Suprapubic skin (tissue), 4 donors: ENCODE measurements at regions not wholly inside any gene's neighbourhood (a gene's known extent, or its start where the extent isn't known, plus 50 kb on each side); places are given as distances from the start of the nearest gene placed in this dataset.
"Not testable (repeated sequence)": the region's sequence is repeated elsewhere in the genome, so short reads cannot be mapped to it uniquely, and the experiment has no call there.

Experiments used
- DNase-seq, 2 donors: peaks; one replicate each; pipeline ENCODE4 v3.0.0-alpha.2; 2019; ENCODE audit warnings: low spot score in 2 of 2
- H3K27ac ChIP-seq: fragments of 200-600 bp; sonication (generic); one replicate; pipeline ENCODE4 v1.5.1; 2019
- H3K27me3 ChIP-seq: fragments of 200-600 bp; sonication (generic); one replicate; pipeline ENCODE4 v1.5.1; 2019
- H3K36me3 ChIP-seq: fragments of 200-600 bp; sonication (generic); one replicate; pipeline ENCODE4 v1.5.1; 2019
- H3K4me1 ChIP-seq: fragments of 200-600 bp; sonication (generic); one replicate; pipeline ENCODE4 v1.5.1; 2019
- H3K4me3 ChIP-seq: fragments of 200-600 bp; sonication (generic); one replicate; pipeline ENCODE4 v1.5.1; 2019; ENCODE audit warnings: mild to moderate bottlenecking
- H3K9me3 ChIP-seq: fragments of 200-600 bp; sonication (generic); one replicate; pipeline ENCODE4 v1.5.1; 2019
- CTCF ChIP-seq, 2 donors: fragments of 200-600 bp in 1 of 2; fragments of 450-650 bp in 1 of 2; sonication (generic) in 1 of 2; IDR thresholded peaks; one replicate each; pipeline ENCODE4 v1.5.1; 2016 to 2019; ENCODE audit warnings: antibody characterized with exemption in 2 of 2, mild to moderate bottlenecking in 1 of 2, moderate library complexity in 1 of 2
- EP300 ChIP-seq: sonication (generic); formaldehyde crosslinking; IDR thresholded peaks from one replicate; pipeline ENCODE4 v1.6.1; 2017; ENCODE audit warnings: antibody characterized with exemption
- POLR2A ChIP-seq, 2 donors: fragments of 450-650 bp; IDR thresholded peaks; one replicate each; pipeline ENCODE4 v1.6.1; 2017; ENCODE audit warnings: antibody characterized with exemption in 2 of 2, mild to moderate bottlenecking in 2 of 2, moderate library complexity in 2 of 2
- POLR2AphosphoS5 ChIP-seq, 3 donors: sonication (generic); formaldehyde crosslinking; IDR thresholded peaks; one replicate each; pipeline ENCODE4 v1.6.1; 2017; ENCODE audit warnings: antibody characterized with exemption in 3 of 3
- WGBS: methylation state at CpG from one replicate; pipeline ENCODE4 v1.1.5; 2018; 5-methylcytosine and 5-hydroxymethylcytosine counted together

GRCh38 chr2:8142461-8142860, 539.4 kb upstream of the ID2 start:
- 65% methylated on average over 1 of the region's 1 CpG for WGBS
- no peaks in the 10 kb centered on the region for H3K9me3 ChIP-seq
- DNase-seq: no peak
- no peak overlapping the region for H3K27ac ChIP-seq
- TF ChIP-seq CTCF (IDR thresholded peaks at IDR 0.05): no peak
- no peak for TF ChIP-seq EP300
- no peak for TF ChIP-seq POLR2AphosphoS5 (IDR thresholded peaks at IDR 0.05)
- TF ChIP-seq POLR2A (IDR thresholded peaks at IDR 0.05): no peak
- H3K4me1 ChIP-seq: peaks cover 3% of the 10 kb centered on the region
- H3K27me3 ChIP-seq: no peaks in the 10 kb centered on the region
- H3K4me3 ChIP-seq: no peak overlapping the region
- H3K36me3 ChIP-seq: no peaks in the 10 kb centered on the region

GRCh38 chr2:8144131-8144631, 537.7 kb upstream of the ID2 start:
- Histone ChIP-seq H3K4me3 (no peak overlapping the region), H3K27me3 (no peaks in the 10 kb centered on the region), H3K9me3 (no peaks in the 10 kb centered on the region), H3K36me3 (no peaks in the 10 kb centered on the region), H3K4me1 (peaks cover 3% of the 10 kb centered on the region), H3K27ac (no peak overlapping the region)
- TF ChIP-seq EP300 (no peak), POLR2A (IDR thresholded peaks at IDR 0.05) (no peak), CTCF (IDR thresholded peaks at IDR 0.05) (no peak), POLR2AphosphoS5 (IDR thresholded peaks at IDR 0.05) (no peak)
- DNase-seq: no peak
- WGBS: 100% methylated on average over 2 of the region's 2 CpGs

- peaks cover 3% of the 10 kb centered on the region for H3K4me1 ChIP-seq
- H3K27me3 ChIP-seq: no peaks in the 10 kb centered on the region
- DNase-seq: no peak
- H3K9me3 ChIP-seq: no peaks in the 10 kb centered on the region
- H3K4me3 ChIP-seq: no peak overlapping the region
- 92% methylated on average over 3 of the region's 3 CpGs for WGBS
- no peak overlapping the region for H3K27ac ChIP-seq
- no peak for TF ChIP-seq POLR2A (IDR thresholded peaks at IDR 0.05)
- TF ChIP-seq EP300: no peak
- no peak for TF ChIP-seq POLR2AphosphoS5 (IDR thresholded peaks at IDR 0.05)
- no peak for TF ChIP-seq CTCF (IDR thresholded peaks at IDR 0.05)
- no peaks in the 10 kb centered on the region for H3K36me3 ChIP-seq
Observed at GRCh38 chr2:8144785-8145184, 537.1 kb upstream of the ID2 start.

GRCh38 chr2:8145375-8145774, 536.5 kb upstream of the ID2 start:
- not testable (repeated sequence) for H3K4me3 ChIP-seq, H3K27ac ChIP-seq, H3K9me3 ChIP-seq, H3K27me3 ChIP-seq, H3K36me3 ChIP-seq, H3K4me1 ChIP-seq, DNase-seq
- WGBS: 89% methylated on average over 2 of the region's 2 CpGs

- H3K27me3 ChIP-seq: no peaks in the 10 kb centered on the region
- WGBS: 58% methylated on average over 5 of the region's 5 CpGs
- TF ChIP-seq POLR2A (IDR thresholded peaks at IDR 0.05): no peak
- TF ChIP-seq EP300: no peak
- no peak for TF ChIP-seq POLR2AphosphoS5 (IDR thresholded peaks at IDR 0.05)
- TF ChIP-seq CTCF (IDR thresholded peaks at IDR 0.05): no peak
- no peak overlapping the region for H3K27ac ChIP-seq
- DNase-seq: no peak
- peaks cover 3% of the 10 kb centered on the region for H3K4me1 ChIP-seq
- H3K9me3 ChIP-seq: no peaks in the 10 kb centered on the region
- H3K4me3 ChIP-seq: no peak overlapping the region
- H3K36me3 ChIP-seq: no peaks in the 10 kb centered on the region
Observed at GRCh38 chr2:8146132-8147005, 535.5 kb upstream of the ID2 start.
